Fibroblast of skin of left biceps (primary cell): ENCODE measurements at regions not wholly inside any gene's neighbourhood (a gene's known extent, or its start where the extent isn't known, plus 50 kb on each side); places are given as distances from the start of the nearest gene placed in this dataset.

Experiments used
- DNase-seq, 2 experiments: peaks; one replicate each; pipeline ENCODE4 v3.0.0-alpha.2; 2013; ENCODE audit warnings: low read depth in 2 of 2

DNA sequence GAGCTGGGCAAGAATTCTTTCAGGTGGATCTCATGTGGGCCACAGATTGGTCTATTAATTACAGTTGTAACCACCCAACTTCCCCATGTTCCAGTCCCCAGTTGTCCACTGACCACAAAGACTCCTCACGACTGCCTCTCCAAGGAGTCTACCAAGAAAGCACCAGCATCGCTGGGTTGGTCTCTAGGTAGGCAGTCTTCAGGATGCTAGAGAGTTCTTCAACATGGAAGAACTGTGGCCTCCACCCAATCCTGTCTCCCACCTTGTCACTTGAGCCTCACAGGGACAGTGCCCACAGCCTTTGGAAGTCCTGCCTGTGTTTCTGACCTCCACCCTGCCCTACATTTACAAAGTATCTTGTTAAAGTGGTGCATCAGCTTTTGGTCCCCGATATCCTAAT is 184.7 kb upstream of the FN1 start:
- no peak for DNase-seq

DNA sequence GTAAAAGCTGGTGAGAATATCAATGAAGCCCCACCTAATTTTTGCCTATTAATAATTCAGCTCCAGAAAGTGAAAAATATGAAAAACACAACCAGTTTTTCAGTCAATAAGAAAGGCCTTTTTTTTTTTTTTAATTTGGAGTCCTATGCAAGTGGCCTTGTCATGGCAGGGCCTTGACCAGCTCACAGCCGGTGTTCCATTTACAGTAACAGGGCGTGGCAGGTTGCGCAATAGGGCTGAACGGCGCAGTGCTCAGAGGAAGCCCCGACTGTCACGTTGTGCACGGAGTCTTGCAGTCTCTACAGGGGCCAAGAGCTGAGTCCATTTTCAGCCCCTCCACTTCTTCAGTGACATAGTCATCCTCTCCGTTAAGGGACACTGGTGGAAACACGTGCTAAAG is 184.1 kb upstream of the FN1 start:
- DNase-seq = no peak

- DNase-seq = no peak
These were observed 183.4 kb upstream of the FN1 start for GRCh38 chr2:215619022-215619958.

DNA sequence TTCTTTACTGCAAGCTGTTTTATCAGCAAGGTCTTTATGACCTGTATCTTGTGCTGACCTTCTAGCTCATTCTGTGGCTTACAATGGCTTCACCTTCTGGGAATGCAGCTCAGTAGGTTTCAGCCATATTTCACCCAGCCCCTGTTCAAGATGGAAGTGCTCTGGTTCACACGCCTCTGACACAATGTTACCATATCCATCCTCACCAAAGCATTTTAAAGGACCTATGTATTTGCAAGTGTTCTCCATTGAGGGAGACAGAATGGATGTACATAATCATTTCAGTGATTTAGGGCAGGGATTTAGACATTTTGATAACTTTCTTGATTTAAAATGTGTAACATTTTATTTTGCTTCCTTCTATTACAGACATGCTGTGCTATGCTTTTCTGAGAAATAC is 182.3 kb upstream of the FN1 start:
- DNase-seq = no peak

GRCh38 chr2:215617060-215617824 is 181.4 kb upstream of the FN1 start:
- no peak for DNase-seq

DNA sequence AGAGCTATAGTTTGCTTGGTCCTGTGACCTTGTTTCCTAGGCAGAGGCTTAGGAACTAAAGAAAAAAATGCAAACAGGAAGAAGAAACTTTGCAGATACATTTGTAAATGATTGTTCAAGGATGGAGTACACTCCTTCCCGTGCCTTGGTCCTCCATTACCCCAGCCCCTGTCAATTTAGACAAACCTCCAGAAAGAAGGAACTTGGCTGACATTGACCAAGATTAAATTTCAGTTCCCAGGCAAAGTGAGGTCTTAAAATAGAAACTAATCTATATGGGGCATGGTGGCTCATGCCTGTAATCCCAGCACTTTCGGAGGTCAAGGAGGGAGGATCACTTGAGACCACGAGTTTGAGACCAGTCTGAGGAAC is 179.9 kb upstream of the FN1 start:
- DNase-seq = no peak

DNA sequence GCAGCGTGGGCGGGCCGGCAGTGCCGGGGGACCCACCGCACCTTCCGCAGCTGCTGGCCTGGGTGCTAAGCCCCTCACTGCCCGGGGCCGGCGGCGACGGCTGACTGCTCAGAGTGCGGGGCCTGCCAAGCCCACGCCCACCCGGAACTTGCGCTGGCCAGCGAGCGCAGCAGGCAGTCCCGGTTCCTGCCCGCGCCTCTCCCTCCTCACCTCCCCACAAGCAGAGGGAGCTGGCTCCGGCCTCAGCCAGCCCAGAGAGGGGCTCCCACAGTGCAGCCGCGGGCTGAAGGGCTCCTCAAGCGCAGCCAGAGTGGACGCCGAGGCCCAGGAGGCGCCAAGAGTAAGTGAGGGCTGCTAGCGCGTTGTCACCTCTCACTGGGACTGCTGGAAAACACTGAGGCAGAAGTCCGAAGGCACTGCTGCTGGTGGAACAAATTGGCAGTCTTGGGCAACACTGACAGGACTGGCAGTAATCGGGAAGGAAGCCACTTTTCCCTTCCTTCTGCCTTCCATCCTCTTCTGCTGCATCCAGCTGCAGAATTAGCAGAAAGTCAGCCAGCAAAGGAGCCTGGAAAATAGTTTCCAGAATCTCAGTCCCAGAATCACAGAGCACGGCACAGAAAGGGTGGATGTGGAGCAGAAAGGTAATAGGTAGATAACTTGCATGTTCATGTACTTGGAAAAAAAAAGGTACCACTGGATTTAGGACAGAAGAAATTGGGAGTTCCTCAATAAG is 179.4 kb upstream of the FN1 start:
- DNase-seq = no peak

- no peak for DNase-seq
These were observed 178.4 kb upstream of the FN1 start for GRCh38 chr2:215614296-215614695.

- no peak for DNase-seq
These were observed 178.0 kb upstream of the FN1 start for GRCh38 chr2:215613888-215614287.

- DNase-seq = no peak
These were observed 177.4 kb upstream of the FN1 start for GRCh38 chr2:215613280-215613679.

DNA sequence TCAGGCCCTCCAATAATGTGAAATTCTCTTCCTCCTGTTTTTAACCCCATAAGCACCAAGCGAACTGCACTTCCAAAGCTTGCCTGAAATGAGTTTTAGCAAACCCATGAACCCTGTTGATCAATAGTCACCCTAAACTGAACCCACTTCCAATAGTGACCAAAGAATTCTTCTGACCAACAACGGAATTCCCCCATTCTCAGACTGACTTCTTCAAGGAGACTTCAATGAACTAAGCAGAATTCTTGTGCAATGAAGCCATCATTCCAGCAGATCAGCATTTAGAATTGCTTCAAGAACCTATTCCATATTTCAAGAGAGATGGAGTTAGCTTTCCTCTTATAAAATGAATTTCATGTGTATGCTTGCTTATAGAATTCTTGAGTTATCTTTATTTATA is 176.9 kb upstream of the FN1 start:
- peak; percentile 36 to 44 for DNase-seq

GRCh38 chr2:215611609-215612386 is 175.9 kb upstream of the FN1 start:
- no peak for DNase-seq

GRCh38 chr2:215609089-215610032 is 173.5 kb upstream of the FN1 start:
- no peak for DNase-seq

DNA sequence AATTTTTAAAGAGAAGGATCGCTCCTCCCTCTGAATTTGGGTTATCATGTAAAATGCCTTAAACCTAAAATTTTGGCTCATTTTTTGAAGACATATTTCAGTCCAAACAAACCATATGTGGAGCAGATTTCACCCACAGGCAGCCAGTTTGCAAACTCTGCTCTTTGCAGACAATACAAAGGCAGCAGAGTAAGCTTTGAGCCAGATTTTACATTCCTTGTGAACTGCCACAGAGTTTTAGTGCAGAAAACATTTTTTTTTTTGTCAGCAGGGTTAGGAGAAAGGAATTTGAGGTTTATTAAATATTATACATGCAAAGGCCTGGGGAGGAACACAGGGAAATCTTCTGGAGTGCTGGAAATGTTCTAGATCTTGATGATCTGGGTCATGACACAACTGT is 171.9 kb upstream of the FN1 start:
- peak; percentile 78 to 81 for DNase-seq

- no peak for DNase-seq
These were observed 170.4 kb upstream of the FN1 start for GRCh38 chr2:215606219-215606618.

DNA sequence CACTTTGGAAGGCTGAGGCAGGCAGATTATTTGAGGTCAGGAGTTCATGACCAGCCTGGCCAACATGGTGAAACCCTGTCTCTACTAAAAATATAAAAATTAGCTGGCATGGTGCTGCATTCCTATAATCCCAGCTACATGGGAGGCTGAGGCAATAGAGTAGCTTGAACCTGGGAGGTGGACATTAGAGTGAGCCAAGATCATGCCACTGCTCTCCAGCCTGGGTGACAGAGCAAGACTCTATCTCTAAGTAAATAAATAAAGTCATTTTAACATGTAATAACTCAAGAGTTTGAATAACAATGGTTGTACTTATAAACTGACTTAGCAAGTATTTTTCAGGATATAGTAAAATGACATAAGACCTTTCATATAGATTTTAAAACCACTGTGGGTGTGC is 169.3 kb upstream of the FN1 start:
- DNase-seq = no peak

- no peak for DNase-seq
These were observed 168.7 kb upstream of the FN1 start for GRCh38 chr2:215604606-215605005.

DNA sequence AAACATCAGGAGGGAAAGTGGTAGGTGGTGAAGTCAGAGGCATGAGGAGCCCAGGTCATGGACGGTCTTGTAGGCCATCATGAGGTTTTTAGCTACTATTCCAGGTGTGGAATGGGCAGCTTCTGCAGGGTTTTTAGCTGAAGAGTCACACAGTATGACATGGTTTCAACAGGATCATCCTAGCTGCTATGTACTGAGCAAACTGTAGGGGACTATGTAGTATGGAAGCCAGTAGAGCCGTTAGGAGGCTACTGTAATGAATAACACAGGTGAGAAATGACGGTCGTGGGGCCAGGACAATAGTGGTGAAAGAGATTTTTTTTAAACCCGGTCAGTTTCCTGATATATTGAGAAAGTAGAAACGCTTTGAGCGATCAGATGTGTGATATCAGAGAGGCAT is 167.6 kb upstream of the FN1 start:
- no peak for DNase-seq

DNA sequence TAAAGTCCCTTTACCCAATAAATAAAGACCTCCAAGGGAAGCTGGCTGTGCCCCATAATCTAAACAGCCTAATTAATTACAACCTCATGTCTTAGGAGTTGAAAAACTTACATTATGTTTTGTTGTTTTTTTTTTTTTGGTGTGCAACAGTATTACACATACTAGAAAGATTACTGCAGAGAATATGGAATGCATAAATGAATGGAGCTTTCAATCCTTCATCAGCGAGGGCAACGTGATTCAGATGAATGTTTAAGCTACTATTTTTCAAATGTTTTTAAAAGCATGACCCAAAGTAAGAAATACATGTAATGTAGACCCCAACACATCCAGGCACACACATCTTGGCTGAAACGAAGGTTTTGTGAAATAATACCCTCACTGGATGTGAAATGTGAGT is 167.1 kb upstream of the FN1 start:
- DNase-seq = no peak

DNA sequence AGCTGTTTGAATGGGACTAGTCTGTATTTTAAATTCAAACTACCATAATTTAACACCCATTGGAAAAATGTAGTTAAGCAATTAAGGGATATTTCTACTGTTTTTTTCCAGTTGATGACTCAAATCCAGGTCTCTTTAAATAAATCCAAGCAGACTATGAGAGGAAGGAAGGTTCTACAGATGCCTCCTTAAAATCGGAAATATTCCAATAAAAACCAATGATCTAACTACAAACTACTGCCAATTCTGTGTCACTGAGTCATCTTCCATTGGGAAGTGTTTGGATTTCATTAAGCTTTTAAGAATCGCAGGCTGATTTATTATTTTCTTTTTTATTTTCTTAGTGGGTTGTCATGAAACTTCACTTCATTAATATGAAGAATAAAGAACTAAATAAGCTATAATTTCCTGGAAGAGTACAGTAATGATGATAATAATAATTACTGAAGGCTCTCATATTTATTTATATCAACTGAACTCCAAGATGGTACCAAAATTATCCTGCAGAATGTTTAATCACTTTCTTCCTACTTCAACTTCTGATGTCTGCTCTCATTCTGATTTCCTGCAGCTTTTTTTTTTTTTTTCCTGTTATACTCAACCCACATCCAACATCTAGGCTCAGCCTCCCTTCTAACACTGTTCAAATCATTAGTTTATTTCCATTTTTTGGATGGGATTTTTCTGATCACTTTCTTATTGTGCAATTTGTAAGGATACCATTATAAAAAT is 166.3 kb upstream of the FN1 start:
- DNase-seq = peak; percentile 71 to 77
